ENCODE measurements at regions not wholly inside any gene's neighbourhood (a gene's known extent, or its start where the extent isn't known, plus 50 kb on each side); places are given as distances from the start of the nearest gene placed in this dataset.
"Not testable (repeated sequence)": the region's sequence is repeated elsewhere in the genome, so short reads cannot be mapped to it uniquely, and the experiment has no call there.

GRCh38 chrX:65879977-65880799 is 159.7 kb downstream of the VSIG4 start:
- no peak for DNase-seq

GRCh38 chrX:65878456-65878855 is 161.4 kb downstream of the VSIG4 start:
- no peak for DNase-seq

GRCh38 chrX:65877953-65878352 is 161.9 kb downstream of the VSIG4 start:
- DNase-seq = no peak

- DNase-seq = not testable (repeated sequence)
Measured at GRCh38 chrX:65875614-65876013, 164.3 kb downstream of the VSIG4 start.

GRCh38 chrX:65874765-65875164 is 165.1 kb downstream of the VSIG4 start:
- DNase-seq = no peak

GRCh38 chrX:65874110-65874509 is 165.8 kb downstream of the VSIG4 start:
- no peak for DNase-seq

- no peak for DNase-seq
Measured at GRCh38 chrX:65873385-65873784, 166.5 kb downstream of the VSIG4 start.

GRCh38 chrX:65871671-65872311 is 168.1 kb downstream of the VSIG4 start:
- DNase-seq = no peak

- DNase-seq = not testable (repeated sequence)
Measured at GRCh38 chrX:65870544-65870943, 169.3 kb downstream of the VSIG4 start.

- no peak for DNase-seq
Measured at GRCh38 chrX:65866773-65867172, 173.1 kb downstream of the VSIG4 start.

- no peak for DNase-seq
Measured at GRCh38 chrX:65866146-65866545, 173.7 kb downstream of the VSIG4 start.

- no peak for DNase-seq
Measured at GRCh38 chrX:65862638-65863037, 177.2 kb downstream of the VSIG4 start.

- DNase-seq = no peak
Measured at GRCh38 chrX:65859299-65859698, 180.6 kb downstream of the VSIG4 start.

- DNase-seq = not testable (repeated sequence)
Measured at GRCh38 chrX:65854437-65854836, 185.4 kb downstream of the VSIG4 start.

GRCh38 chrX:65851306-65851705 is 183.9 kb downstream of the MSN start:
- not testable (repeated sequence) for DNase-seq

- not testable (repeated sequence) for DNase-seq
Measured at GRCh38 chrX:65850821-65851220, 183.4 kb downstream of the MSN start.

GRCh38 chrX:65846974-65847373 is 179.5 kb downstream of the MSN start:
- DNase-seq = no peak

GRCh38 chrX:65841263-65841662 is 173.8 kb downstream of the MSN start:
- no peak for DNase-seq

GRCh38 chrX:65838674-65839073 is 171.2 kb downstream of the MSN start:
- DNase-seq = no peak

- DNase-seq = no peak
Measured at GRCh38 chrX:65837875-65838549, 170.6 kb downstream of the MSN start.

GRCh38 chrX:65831268-65831667 is 163.8 kb downstream of the MSN start:
- DNase-seq = no peak

GRCh38 chrX:65828599-65828998 is 161.1 kb downstream of the MSN start:
- no peak for DNase-seq

GRCh38 chrX:65825226-65825625 is 157.8 kb downstream of the MSN start:
- DNase-seq = not testable (repeated sequence)
